ENCODE measurements at regions not wholly inside any gene's neighbourhood (a gene's known extent, or its start where the extent isn't known, plus 50 kb on each side); places are given as distances from the start of the nearest gene placed in this dataset.
A peak's percentile ranks its signal among the peaks of the same experiment; 100 is the strongest.

DNA sequence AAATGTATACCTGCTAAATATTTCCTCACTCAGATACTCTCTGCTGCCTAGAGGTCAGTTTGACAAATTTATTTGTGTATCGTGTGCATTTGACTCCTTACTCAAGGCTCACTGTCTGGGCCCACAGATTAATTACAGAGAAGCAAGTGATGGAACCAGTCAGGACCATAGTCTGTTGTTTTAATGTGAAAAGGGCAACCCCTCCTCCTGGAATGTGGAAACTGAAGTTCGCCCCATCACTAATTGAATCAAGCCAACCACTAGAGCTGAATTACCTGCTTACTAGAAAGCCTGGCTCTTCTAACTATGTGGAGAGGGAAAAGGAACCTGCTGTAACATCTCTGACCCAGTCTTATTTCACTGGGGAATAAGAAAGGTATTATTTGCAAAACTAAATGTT lies 199.9 kb upstream of the KRR1 start:
- no peak for DNase-seq (ENCODE audit: low read depth in 4 of 4, low spot score in 2 of 4)

DNA sequence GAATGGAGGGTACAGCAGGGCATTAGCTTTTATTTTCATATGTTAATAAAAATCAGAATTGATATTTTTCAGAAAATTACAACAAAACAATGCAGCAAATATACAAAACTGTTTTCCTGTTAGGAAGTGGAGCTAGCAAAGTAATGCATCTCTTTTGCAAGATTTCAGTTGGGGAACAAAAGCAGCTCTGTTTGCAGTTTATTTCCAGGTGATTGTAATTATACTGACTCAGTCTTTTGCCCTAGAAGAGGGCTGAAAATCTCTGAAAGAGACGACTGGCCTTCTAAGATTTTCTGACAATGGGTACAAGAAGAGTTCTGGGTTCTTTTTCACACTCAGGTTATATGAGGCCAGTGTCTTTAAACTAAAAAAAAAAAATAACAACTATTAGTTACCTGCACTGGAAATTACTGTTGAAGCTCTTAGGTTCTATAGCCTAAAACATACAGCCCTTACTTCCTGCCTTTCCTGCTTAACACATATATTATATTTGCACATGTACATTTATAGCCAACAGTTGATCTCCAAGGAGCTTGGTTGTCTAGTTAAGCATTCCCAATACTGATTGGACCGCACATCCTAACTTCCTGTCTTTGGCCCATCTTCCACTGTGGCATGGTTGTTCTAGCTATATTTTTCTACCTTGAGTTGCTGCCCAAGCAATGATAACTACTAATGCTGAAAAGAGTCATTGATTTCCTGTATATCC lies 199.1 kb upstream of the KRR1 start:
- no peak for DNase-seq (ENCODE audit: low read depth in 4 of 4, low spot score in 2 of 4)

GRCh38 chr12:75709503-75709902 lies 198.1 kb upstream of the KRR1 start:
- no peak for DNase-seq (ENCODE audit: low read depth in 4 of 4, low spot score in 2 of 4)

DNA sequence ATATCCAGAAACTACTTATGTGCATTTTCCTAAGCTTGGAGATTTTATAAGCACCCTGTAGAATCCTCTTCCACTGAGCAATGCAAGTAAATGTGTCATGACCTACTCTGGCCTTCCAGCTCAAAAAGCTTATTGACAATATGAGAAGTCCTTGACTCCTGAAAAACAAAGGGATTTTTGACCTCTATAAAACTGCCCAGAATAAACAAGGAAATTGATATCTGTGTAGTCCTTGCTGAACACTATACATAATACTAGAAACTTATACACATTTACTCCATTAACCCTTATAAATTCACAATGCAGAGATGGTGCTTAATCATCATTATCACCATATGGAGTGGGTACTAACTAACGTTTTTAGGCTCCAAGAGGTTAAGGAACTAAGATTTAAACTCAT lies 197.4 kb upstream of the KRR1 start:
- DNase-seq (ENCODE audit: low read depth in 4 of 4, low spot score in 2 of 4), result no peak

- DNase-seq (ENCODE audit: low read depth in 4 of 4, low spot score in 2 of 4), result no peak
Observed at GRCh38 chr12:75707983-75708382, 196.6 kb upstream of the KRR1 start.

- DNase-seq (ENCODE audit: low read depth in 4 of 4, low spot score in 2 of 4), result no peak
Observed at GRCh38 chr12:75706786-75707605, 195.6 kb upstream of the KRR1 start.

DNA sequence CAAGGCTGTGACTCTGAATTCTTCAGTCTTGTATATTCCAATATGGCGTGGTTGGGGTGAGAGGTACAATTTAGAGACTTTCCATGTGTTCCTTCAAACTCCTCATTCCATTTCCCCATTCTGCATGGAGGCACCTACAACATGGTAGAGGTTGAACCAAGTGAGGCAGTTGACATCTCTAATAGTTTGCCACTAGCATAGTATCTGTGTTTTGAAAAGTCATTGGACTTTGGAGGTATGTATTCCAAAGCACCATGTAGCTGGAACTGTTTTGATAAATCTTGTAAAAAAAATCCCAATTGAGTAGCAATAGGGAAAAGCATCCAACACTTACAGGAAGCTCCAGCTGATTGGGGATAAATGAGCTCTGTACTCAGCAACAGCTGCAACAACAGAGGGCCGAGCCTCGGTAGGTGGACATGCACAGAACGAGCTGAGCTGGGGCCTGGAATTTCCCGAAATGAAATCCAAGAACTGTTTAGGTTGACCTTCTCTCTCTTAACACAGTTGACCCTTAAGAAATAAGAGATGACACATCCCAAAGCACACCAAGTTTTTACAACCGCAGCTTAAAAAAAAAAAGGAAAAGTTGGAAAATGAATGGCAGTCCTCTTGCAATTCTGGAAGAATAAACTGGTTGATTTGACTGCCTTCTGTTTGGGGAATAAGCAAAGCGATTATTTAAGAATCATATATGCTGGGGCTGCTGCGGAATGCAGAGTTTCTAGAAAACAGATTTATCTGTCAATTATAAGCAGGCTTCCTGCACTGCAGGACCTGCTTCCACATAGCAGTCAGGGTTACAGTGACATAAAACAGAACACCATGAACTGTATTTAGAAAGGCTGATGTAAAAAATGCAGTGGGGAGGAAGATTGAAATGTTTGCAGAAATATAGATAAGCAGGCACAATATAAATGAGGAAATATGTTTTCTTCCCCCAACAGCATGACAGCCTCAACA lies 194.6 kb upstream of the KRR1 start:
- DNase-seq (ENCODE audit: low read depth in 4 of 4, low spot score in 2 of 4), result peak in 3 of 4 donors; percentile 70 to 83 (median 79)

DNA sequence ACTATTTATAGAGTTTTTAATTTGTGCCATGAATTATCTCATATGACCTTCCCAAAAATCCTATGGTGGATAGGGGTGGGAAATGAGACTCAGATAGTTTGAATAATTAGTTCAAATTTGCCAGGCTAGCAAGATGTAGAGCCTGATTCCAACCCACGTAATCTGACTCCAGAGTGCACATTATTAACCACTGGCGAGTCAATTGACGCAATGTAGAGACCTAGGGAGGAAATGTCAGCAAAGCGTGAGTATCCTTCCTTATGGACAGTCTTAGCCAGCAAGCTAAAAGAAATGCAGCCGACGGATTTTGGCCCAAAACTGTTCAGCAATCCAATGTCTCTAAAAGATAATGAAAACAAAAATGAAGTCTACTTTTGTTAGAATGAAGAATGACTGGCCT lies 193.3 kb upstream of the KRR1 start:
- no peak for DNase-seq (ENCODE audit: low read depth in 4 of 4, low spot score in 2 of 4)

DNA sequence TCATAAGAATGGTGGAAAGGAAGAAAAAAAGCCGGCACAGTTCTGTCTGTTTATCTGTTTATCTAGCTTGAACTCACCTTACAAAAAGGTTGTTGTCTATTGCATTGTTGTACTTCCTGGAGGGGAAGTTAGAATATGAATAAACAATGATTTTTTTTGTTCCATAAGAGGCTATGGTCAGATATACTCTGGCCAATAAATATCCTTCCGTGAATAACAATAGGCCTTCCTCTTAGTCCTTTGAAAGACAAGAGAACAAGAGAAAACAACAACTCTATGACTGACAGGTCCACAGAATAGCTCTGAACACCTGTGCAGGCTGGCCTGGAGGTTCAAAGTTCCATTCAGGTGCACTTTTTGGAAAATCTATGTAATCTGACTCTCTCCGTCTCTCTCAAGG lies 192.8 kb upstream of the KRR1 start:
- no peak for DNase-seq (ENCODE audit: low read depth in 4 of 4, low spot score in 2 of 4)

DNA sequence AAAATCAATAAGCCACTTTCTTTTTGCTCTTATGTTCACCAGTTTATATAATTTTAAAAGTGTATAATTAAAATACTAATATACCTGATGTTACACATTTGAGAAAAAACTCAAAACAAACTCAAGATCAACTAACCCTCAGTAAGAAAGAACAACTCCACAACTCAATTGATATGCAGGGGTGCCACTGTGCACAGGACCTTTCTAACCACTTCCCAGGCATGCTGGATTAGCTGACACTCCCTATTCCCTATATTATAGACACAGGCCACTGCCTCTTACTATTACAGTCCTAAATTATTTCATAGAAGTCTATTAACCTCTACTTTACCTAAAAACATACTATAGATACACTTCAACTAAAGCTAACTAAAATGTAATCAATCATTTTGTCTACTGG lies 191.7 kb upstream of the KRR1 start:
- DNase-seq (ENCODE audit: low read depth in 4 of 4, low spot score in 2 of 4), result no peak

- no peak for DNase-seq (ENCODE audit: low read depth in 4 of 4, low spot score in 2 of 4)
Observed at GRCh38 chr12:75702477-75703093, 191.2 kb upstream of the KRR1 start.

DNA sequence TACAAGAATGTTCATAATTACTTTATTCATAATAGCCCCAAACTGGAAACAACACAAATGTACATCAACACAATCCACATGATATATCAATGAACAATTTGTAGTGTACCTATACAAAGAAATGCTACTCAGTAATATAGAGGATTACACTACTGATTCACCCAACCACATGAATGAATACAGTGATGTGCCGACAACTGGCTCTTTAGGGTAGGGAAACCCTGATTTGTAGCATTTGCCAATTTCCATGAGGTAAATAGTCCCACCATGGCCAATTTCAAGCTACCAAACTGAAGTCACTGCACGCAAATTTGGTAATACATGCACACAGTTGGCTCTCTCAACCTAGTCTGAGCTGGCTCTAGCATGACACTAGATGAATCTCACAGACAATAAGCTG lies 190.4 kb upstream of the KRR1 start:
- DNase-seq (ENCODE audit: low read depth in 4 of 4, low spot score in 2 of 4), result no peak

DNA sequence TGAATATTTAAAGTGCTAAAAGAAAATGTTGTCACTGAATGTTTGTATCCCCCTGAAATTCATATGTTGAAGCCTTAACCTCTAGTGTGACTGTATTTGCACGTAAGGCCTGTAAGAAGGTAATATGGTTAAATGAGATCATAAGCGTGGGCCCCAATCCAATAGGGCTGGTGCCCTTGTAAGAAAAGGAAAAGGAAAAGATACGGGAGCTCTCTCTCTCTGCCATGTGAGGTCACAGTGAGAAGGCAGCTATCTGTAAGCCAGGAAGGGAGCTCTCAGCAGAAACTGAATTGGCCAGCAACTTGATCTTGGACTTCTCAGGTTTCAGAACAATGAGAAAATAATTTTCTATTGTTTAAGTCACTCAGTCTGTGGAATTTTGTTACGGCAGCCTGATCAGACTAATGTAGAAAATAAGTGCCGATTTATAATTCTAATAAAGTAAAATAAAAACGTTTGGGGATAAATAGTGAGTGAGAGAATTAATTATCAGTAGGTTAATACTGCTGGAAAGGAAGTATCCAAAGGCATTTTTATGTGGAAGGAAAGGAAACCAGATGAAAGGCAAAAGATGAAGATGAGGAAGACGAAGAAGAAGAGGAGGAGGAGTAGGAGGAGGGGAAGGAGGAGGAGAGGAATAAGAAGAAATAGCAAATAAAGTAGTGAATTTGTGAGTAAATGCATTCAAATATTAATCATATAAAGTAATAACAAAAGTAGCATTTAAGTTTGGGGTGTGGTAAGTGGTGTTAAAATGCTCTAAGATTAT lies 188.5 kb upstream of the KRR1 start:
- no peak for DNase-seq (ENCODE audit: low read depth in 4 of 4, low spot score in 2 of 4)

- no peak for DNase-seq (ENCODE audit: low read depth in 4 of 4, low spot score in 2 of 4)
Observed at GRCh38 chr12:75699251-75699650, 187.8 kb upstream of the KRR1 start.

- DNase-seq (ENCODE audit: low read depth in 4 of 4, low spot score in 2 of 4), result no peak
Observed at GRCh38 chr12:75698052-75698451, 186.6 kb upstream of the KRR1 start.

GRCh38 chr12:75695926-75696325 lies 184.5 kb upstream of the KRR1 start:
- DNase-seq (ENCODE audit: low read depth in 4 of 4, low spot score in 2 of 4), result no peak

- no peak for DNase-seq (ENCODE audit: low read depth in 4 of 4, low spot score in 2 of 4)
Observed at GRCh38 chr12:75694534-75695268, 183.3 kb upstream of the KRR1 start.

DNA sequence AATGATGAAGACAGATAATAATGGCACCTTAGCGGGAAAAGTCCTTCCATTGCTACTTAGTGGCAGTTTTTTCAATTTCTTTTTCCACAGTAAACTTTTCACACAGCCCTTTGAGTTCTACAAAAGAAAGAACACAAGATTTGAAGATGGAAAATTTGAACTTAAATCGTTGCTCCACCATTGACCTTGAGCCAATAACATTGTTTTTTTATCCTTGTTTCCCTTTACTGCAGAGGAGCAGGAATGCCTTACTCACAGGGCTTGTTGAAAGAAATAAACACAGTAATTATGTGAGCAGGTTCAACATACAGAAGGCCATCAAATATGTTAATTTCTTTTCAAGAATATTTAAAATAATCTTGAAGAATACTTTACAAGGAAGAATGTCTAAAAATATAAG lies 181.5 kb upstream of the KRR1 start:
- no peak for DNase-seq (ENCODE audit: low read depth in 4 of 4, low spot score in 2 of 4)

GRCh38 chr12:75690296-75690955 lies 179.0 kb upstream of the KRR1 start:
- no peak for DNase-seq (ENCODE audit: low read depth in 4 of 4, low spot score in 2 of 4)

Measured in left renal cortex interstitium (tissue), 4 donors.